ENCODE measurements at regions not wholly inside any gene's neighbourhood (a gene's known extent, or its start where the extent isn't known, plus 50 kb on each side); places are given as distances from the start of the nearest gene placed in this dataset.

DNA sequence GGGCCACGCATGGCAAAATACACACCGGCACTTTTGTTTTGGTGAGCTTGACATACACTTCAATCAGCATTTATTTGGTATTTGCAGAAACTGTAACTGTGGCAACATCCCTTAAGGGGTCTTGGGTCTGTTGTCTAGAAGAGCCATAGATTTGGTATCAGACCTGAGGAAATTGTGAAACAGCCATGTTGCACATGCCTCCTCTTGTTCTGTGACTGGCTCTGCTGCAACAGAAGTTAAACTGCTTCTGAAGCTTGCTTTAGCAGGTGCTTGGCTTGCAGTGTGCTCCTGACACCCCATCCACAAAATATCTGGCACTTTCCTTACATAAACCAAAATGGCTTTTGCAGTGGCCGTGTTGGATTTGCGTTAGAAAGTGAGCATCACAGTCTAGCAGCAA, 247.3 kb downstream of the GATA3 start:
- Mint-ChIP-seq H3K9me3 (no peaks in the 10 kb centered on the region), H3K27ac (no peak overlapping the region), H3K4me3 (no peak overlapping the region), H3K27me3 (ENCODE audit: low read depth in 2 of 2) (peaks cover 27 to 40% of the 10 kb centered on the region in 2 donors), H3K36me3 (no peaks in the 10 kb centered on the region), H3K4me1 (no peaks in the 10 kb centered on the region)
- 98% methylated on average over 4 of the region's 4 CpGs for WGBS (ENCODE audit: insufficient coverage)
- no peaks in the 10 kb centered on the region for H3K27me3 ChIP-seq (ENCODE audit: control insufficient read depth, insufficient read depth, low read length)
- H3K4me1 ChIP-seq (ENCODE audit: control insufficient read depth, insufficient read depth, low read length): no peaks in the 10 kb centered on the region
- no peak overlapping the region for H3K4me3 ChIP-seq (ENCODE audit: low read length)
- no peaks in the 10 kb centered on the region for H3K9me3 ChIP-seq (ENCODE audit: control insufficient read depth, insufficient read depth, low read length)
- H3K36me3 ChIP-seq (ENCODE audit: control insufficient read depth, insufficient read depth, low read length): no peaks in the 10 kb centered on the region
- TF ChIP-seq, protein P1, sequence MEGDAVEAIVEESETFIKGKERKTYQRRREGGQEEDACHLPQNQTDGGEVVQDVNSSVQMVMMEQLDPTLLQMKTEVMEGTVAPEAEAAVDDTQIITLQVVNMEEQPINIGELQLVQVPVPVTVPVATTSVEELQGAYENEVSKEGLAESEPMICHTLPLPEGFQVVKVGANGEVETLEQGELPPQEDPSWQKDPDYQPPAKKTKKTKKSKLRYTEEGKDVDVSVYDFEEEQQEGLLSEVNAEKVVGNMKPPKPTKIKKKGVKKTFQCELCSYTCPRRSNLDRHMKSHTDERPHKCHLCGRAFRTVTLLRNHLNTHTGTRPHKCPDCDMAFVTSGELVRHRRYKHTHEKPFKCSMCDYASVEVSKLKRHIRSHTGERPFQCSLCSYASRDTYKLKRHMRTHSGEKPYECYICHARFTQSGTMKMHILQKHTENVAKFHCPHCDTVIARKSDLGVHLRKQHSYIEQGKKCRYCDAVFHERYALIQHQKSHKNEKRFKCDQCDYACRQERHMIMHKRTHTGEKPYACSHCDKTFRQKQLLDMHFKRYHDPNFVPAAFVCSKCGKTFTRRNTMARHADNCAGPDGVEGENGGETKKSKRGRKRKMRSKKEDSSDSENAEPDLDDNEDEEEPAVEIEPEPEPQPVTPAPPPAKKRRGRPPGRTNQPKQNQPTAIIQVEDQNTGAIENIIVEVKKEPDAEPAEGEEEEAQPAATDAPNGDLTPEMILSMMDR (IDR thresholded peaks at IDR 0.05): no peak
- ATAC-seq: no peak
- no peak overlapping the region for H3K27ac ChIP-seq (ENCODE audit: low read length)
- intact Hi-C loops (cut with micrococcal nuclease): no loop called here
- no peak for DNase-seq

DNA sequence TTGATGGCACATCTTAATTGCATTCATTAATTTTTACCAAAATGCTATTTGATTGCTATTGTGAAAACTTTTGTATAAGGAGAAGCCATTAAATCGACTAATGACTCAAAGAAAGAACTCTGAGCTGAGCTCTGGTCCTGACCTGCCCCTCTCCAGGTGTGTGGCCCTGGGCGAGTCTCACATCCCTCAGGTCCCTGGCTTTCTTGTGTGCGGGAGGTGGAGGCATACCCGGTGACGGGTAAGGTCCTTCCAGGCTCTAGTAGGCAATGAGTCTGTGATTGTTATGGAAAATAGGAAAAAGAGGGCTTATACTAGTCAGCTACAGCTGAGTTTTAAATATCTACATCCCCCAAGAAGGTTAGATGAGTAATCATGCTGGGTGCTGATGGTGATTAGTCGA, 248.1 kb downstream of the GATA3 start:
- H3K4me1 Mint-ChIP-seq: no peaks in the 10 kb centered on the region
- Histone ChIP-seq H3K4me1 (ENCODE audit: control insufficient read depth, insufficient read depth, low read length) (no peaks in the 10 kb centered on the region), H3K27me3 (ENCODE audit: control insufficient read depth, insufficient read depth, low read length) (no peaks in the 10 kb centered on the region), H3K9me3 (ENCODE audit: control insufficient read depth, insufficient read depth, low read length) (no peaks in the 10 kb centered on the region), H3K27ac (ENCODE audit: low read length) (no peak overlapping the region), H3K4me3 (ENCODE audit: low read length) (no peak overlapping the region), H3K36me3 (ENCODE audit: control insufficient read depth, insufficient read depth, low read length) (no peaks in the 10 kb centered on the region)
- no peak overlapping the region for H3K4me3 Mint-ChIP-seq
- H3K27me3 Mint-ChIP-seq (ENCODE audit: low read depth in 2 of 2): peaks cover 22 to 39% of the 10 kb centered on the region in 2 donors
- TF ChIP-seq, protein P1 (IDR thresholded peaks at IDR 0.05): no peak
- H3K36me3 Mint-ChIP-seq: no peaks in the 10 kb centered on the region
- DNase-seq (no peak), ATAC-seq (no peak)
- WGBS (ENCODE audit: insufficient coverage): 92% methylated on average over 6 of the region's 6 CpGs
- no peaks in the 10 kb centered on the region for H3K9me3 Mint-ChIP-seq
- intact Hi-C loops (cut with micrococcal nuclease): no loop called here
- H3K27ac Mint-ChIP-seq: no peak overlapping the region

DNA sequence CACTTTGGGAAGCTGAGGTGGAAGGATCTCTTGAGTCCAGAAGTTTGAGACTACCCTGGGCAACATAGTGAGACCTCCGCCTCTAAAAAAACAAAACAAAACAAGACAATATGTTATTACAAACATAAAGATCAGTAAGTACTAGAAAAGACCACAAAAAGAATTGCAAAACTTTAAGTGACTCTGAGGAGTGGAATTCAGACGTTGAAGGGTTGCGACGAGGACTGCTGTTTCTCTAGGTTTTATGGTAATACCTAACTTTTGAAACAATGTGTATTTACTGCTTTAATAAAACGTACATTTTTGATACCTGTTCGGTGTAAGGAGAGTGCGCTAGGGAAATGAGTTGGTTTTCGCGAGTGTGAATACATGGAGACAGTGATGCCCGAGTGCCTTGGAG, 250.4 kb downstream of the GATA3 start:
- no peak overlapping the region for H3K4me3 ChIP-seq (ENCODE audit: low read length)
- no peak for DNase-seq
- WGBS (ENCODE audit: insufficient coverage): 95% methylated on average over 9 of the region's 10 CpGs
- no peaks in the 10 kb centered on the region for H3K9me3 Mint-ChIP-seq
- H3K27ac Mint-ChIP-seq: no peak overlapping the region
- no peaks in the 10 kb centered on the region for H3K4me1 ChIP-seq (ENCODE audit: control insufficient read depth, insufficient read depth, low read length)
- peaks cover 14 to 23% of the 10 kb centered on the region in 2 donors for H3K27me3 Mint-ChIP-seq (ENCODE audit: low read depth in 2 of 2)
- no peak overlapping the region for H3K27ac ChIP-seq (ENCODE audit: low read length)
- H3K9me3 ChIP-seq (ENCODE audit: control insufficient read depth, insufficient read depth, low read length): no peaks in the 10 kb centered on the region
- no peaks in the 10 kb centered on the region for H3K36me3 Mint-ChIP-seq
- TF ChIP-seq, protein P1 (IDR thresholded peaks at IDR 0.05): no peak
- intact Hi-C loops (cut with micrococcal nuclease): no loop called here
- no peak overlapping the region for H3K4me3 Mint-ChIP-seq
- no peaks in the 10 kb centered on the region for H3K27me3 ChIP-seq (ENCODE audit: control insufficient read depth, insufficient read depth, low read length)
- no peaks in the 10 kb centered on the region for H3K36me3 ChIP-seq (ENCODE audit: control insufficient read depth, insufficient read depth, low read length)
- no peaks in the 10 kb centered on the region for H3K4me1 Mint-ChIP-seq
- no peak for ATAC-seq

DNA sequence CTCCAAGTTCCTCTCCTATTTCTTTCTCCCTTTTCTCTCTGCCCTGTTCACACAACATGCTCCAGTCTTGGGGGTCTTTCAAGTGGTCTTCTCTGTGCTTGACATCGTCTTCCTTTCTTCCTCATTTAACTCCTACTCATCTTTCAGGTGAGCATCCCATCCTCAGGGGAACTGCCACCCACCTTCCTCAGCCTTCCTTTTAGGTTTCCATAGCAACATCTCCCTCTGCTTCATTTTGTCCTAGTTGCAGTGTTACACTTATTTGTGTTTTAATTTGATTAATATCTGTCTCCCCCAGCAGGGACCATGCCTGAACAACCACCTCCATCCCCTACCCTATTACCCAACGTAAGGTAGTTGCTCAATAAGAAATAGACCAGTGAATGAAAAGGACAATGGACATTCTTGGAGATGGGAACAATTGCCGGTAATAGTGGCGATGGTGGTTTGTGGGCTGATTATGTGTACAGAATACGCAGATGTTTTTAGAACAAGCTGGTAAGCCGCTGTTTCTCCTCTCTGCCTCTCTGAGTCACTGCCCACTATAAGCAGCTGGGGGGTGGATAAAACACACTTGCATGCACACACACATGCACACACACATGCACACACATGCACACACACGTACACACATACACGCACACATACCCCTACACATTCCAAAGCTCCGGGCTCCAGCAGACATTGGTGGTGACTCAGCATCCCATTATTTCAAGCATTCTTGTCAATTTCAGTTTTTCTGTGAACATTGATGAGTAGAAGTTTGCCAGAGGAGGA, 251.6 kb downstream of the GATA3 start:
- DNase-seq (no peak), ATAC-seq (no peak)
- 90% methylated on average over 8 of the region's 9 CpGs for WGBS (ENCODE audit: insufficient coverage)
- Histone ChIP-seq H3K27me3 (ENCODE audit: control insufficient read depth, insufficient read depth, low read length) (no peaks in the 10 kb centered on the region), H3K9me3 (ENCODE audit: control insufficient read depth, insufficient read depth, low read length) (no peaks in the 10 kb centered on the region), H3K27ac (ENCODE audit: low read length) (no peak overlapping the region), H3K4me3 (ENCODE audit: low read length) (no peak overlapping the region), H3K4me1 (ENCODE audit: control insufficient read depth, insufficient read depth, low read length) (no peaks in the 10 kb centered on the region), H3K36me3 (ENCODE audit: control insufficient read depth, insufficient read depth, low read length) (no peaks in the 10 kb centered on the region)
- H3K9me3 Mint-ChIP-seq: no peaks in the 10 kb centered on the region
- peaks cover 14 to 23% of the 10 kb centered on the region in 2 donors for H3K27me3 Mint-ChIP-seq (ENCODE audit: low read depth in 2 of 2)
- no peak overlapping the region for H3K27ac Mint-ChIP-seq
- TF ChIP-seq, protein P1 (IDR thresholded peaks at IDR 0.05): no peak
- no peak overlapping the region for H3K4me3 Mint-ChIP-seq
- H3K4me1 Mint-ChIP-seq: no peaks in the 10 kb centered on the region
- no peaks in the 10 kb centered on the region for H3K36me3 Mint-ChIP-seq
- intact Hi-C loops (cut with micrococcal nuclease): no loop called here
